Trophoblast cell (in vitro differentiated cells and primary cell): ENCODE measurements at regions not wholly inside any gene's neighbourhood (a gene's known extent, or its start where the extent isn't known, plus 50 kb on each side); places are given as distances from the start of the nearest gene placed in this dataset.
"Not testable (repeated sequence)": the region's sequence is repeated elsewhere in the genome, so short reads cannot be mapped to it uniquely, and the experiment has no call there.

Experiments used
- DNase-seq, 2 donors: peaks; one replicate each; pipeline ENCODE4 v3.0.0-alpha.2; 2016
- H2AFZ ChIP-seq: 2 replicates; pipeline ENCODE4 v1.6.1; 2013; ENCODE audit warnings: low read length, moderate library complexity, mild to moderate bottlenecking; ENCODE audit not compliant: insufficient read depth, poor library complexity
- H2AK5ac ChIP-seq: 2 replicates; pipeline ENCODE4 v1.6.1; 2013; ENCODE audit warnings: mild to moderate bottlenecking, low read length
- H2BK120ac ChIP-seq: 2 replicates; pipeline ENCODE4 v1.6.1; 2013; ENCODE audit warnings: low read length, mild to moderate bottlenecking, moderate library complexity; ENCODE audit not compliant: insufficient read depth, poor library complexity
- H2BK12ac ChIP-seq: 2 replicates; pipeline ENCODE4 v1.6.1; 2013; ENCODE audit warnings: mild to moderate bottlenecking, low read length, moderate library complexity
- H2BK5ac ChIP-seq: 2 replicates; pipeline ENCODE4 v1.6.1; 2013; ENCODE audit warnings: low read length, low read depth, moderate library complexity, mild to moderate bottlenecking; ENCODE audit not compliant: poor library complexity
- H3K14ac ChIP-seq: 2 replicates; pipeline ENCODE4 v1.6.1; 2013; ENCODE audit warnings: mild to moderate bottlenecking, low read length
- H3K18ac ChIP-seq: 2 replicates; pipeline ENCODE4 v1.6.1; 2013; ENCODE audit warnings: mild to moderate bottlenecking, low read length
- H3K23ac ChIP-seq: 2 replicates; pipeline ENCODE4 v1.6.1; 2013; ENCODE audit warnings: low read length
- H3K27ac ChIP-seq: 2 replicates; pipeline ENCODE4 v1.5.1; 2013; ENCODE audit warnings: low read depth, mild to moderate bottlenecking, inconsistent platforms, low read length, moderate library complexity
- H3K27me3 ChIP-seq: 2 replicates; pipeline ENCODE4 v1.6.1; 2013; ENCODE audit warnings: inconsistent platforms, mild to moderate bottlenecking, low read length, moderate library complexity; ENCODE audit not compliant: insufficient read depth
- H3K36me3 ChIP-seq, 2 experiments: 1 replicate in 1 of 2; 2 replicates in 1 of 2; pipeline ENCODE4 v1.6.1; 2013; ENCODE audit warnings: low read length in 2 of 2, mild to moderate bottlenecking in 2 of 2, moderate library complexity in 1 of 2; ENCODE audit not compliant: insufficient read depth in 2 of 2, control insufficient read depth in 1 of 2
- H3K4ac ChIP-seq: 2 replicates; pipeline ENCODE4 v1.6.1; 2013; ENCODE audit warnings: low read depth, mild to moderate bottlenecking, low read length, moderate library complexity
- H3K4me1 ChIP-seq, 2 experiments: 1 replicate in 1 of 2; 2 replicates in 1 of 2; pipeline ENCODE4 v1.6.1; 2013; ENCODE audit warnings: low read length in 2 of 2, mild to moderate bottlenecking in 2 of 2, moderate library complexity in 1 of 2; ENCODE audit not compliant: insufficient read depth in 2 of 2, control insufficient read depth in 1 of 2
- H3K4me2 ChIP-seq: 2 replicates; pipeline ENCODE4 v1.6.1; 2013; ENCODE audit warnings: inconsistent platforms, mild to moderate bottlenecking, low read length, moderate library complexity
- H3K4me3 ChIP-seq: 2 replicates; pipeline ENCODE4 v1.5.1; 2013; ENCODE audit warnings: mild to moderate bottlenecking, low read depth, low read length, inconsistent platforms
- H3K79me1 ChIP-seq: one replicate; pipeline ENCODE4 v1.6.1; 2013; ENCODE audit warnings: low read length
- H3K79me2 ChIP-seq: 2 replicates; pipeline ENCODE4 v1.6.1; 2013; ENCODE audit warnings: low read length, mild to moderate bottlenecking; ENCODE audit not compliant: control insufficient read depth, insufficient read depth, poor library complexity
- H3K9ac ChIP-seq: 2 replicates; pipeline ENCODE4 v1.6.1; 2013; ENCODE audit warnings: mild to moderate bottlenecking, low read length
- H3K9me3 ChIP-seq: 2 replicates; pipeline ENCODE4 v1.6.1; 2013; ENCODE audit warnings: low read depth, mild to moderate bottlenecking, control low read depth, inconsistent platforms, low read length; ENCODE audit not compliant: insufficient read depth
- H4K12ac ChIP-seq: 2 replicates; pipeline ENCODE4 v1.6.1; 2013; ENCODE audit warnings: low read depth, mild to moderate bottlenecking, low read length, moderate library complexity
- H4K8ac ChIP-seq: 2 replicates; pipeline ENCODE4 v1.6.1; 2013; ENCODE audit warnings: low read depth, mild to moderate bottlenecking, low read length, moderate library complexity
- H4K91ac ChIP-seq: one replicate; pipeline ENCODE4 v1.6.1; 2013; ENCODE audit warnings: low read depth, mild to moderate bottlenecking, low read length, moderate library complexity
- WGBS: extraction: QIAGEN DNeasy Blood & Tissue Kit; methylation state at CpG from one replicate; pipeline ENCODE4 v1.1.7; 2013; ENCODE audit warnings: missing lambda C conversion rate; ENCODE audit not compliant: insufficient read length, insufficient coverage; ENCODE audit errors: extremely low coverage; 5-methylcytosine and 5-hydroxymethylcytosine counted together

- H2AFZ ChIP-seq, H3K4me3 ChIP-seq, H3K27ac ChIP-seq, DNase-seq, H3K9ac ChIP-seq, H3K27me3 ChIP-seq, H2BK5ac ChIP-seq, H3K4me1 ChIP-seq, H2BK120ac ChIP-seq, H3K14ac ChIP-seq, H3K79me1 ChIP-seq, H3K79me2 ChIP-seq, H3K4ac ChIP-seq, H4K12ac ChIP-seq, H3K9me3 ChIP-seq, H3K4me2 ChIP-seq, H3K23ac ChIP-seq, H2BK12ac ChIP-seq, H4K91ac ChIP-seq, H3K18ac ChIP-seq, H4K8ac ChIP-seq, H2AK5ac ChIP-seq, H3K36me3 ChIP-seq: not testable (repeated sequence)
- no CpG with 5 or more reads among the region's 6 CpGs for WGBS
Measured at GRCh38 chr5:8563540-8563939, 694.6 kb downstream of the MTRR start.

GRCh38 chr5:8568858-8569257 lies 699.9 kb downstream of the MTRR start:
- Histone ChIP-seq H3K4ac (no peak overlapping the region), H3K4me1 (no peaks in the 10 kb centered on the region), H3K27me3 (no peaks in the 10 kb centered on the region), H4K91ac (no peak overlapping the region), H2BK12ac (no peak overlapping the region), H3K18ac (no peak overlapping the region), H2BK5ac (no peak overlapping the region), H3K9me3 (no peaks in the 10 kb centered on the region), H3K23ac (no peak overlapping the region), H2AK5ac (no peak overlapping the region), H4K12ac (no peak overlapping the region), H3K79me2 (no peaks in the 10 kb centered on the region), H3K27ac (no peak overlapping the region), H4K8ac (no peak overlapping the region), H2BK120ac (no peak overlapping the region), H3K4me2 (no peak overlapping the region), H3K36me3 (no peaks in the 10 kb centered on the region), H3K14ac (no peak overlapping the region), H2AFZ (no peak overlapping the region), H3K4me3 (no peak overlapping the region), H3K9ac (no peak overlapping the region), H3K79me1 (no peaks in the 10 kb centered on the region)
- DNase-seq: no peak
- WGBS: no CpG with 5 or more reads among the region's 6 CpGs

- Histone ChIP-seq H3K9me3 (no peaks in the 10 kb centered on the region), H3K23ac (no peak overlapping the region), H2BK120ac (no peak overlapping the region), H2BK12ac (no peak overlapping the region), H3K4ac (no peak overlapping the region), H3K18ac (no peak overlapping the region), H4K12ac (no peak overlapping the region), H3K79me1 (no peaks in the 10 kb centered on the region), H3K36me3 (no peaks in the 10 kb centered on the region), H4K8ac (no peak overlapping the region), H3K14ac (no peak overlapping the region), H3K4me3 (no peak overlapping the region), H3K9ac (no peak overlapping the region), H4K91ac (no peak overlapping the region), H2BK5ac (no peak overlapping the region), H3K79me2 (no peaks in the 10 kb centered on the region), H3K4me2 (no peak overlapping the region), H3K27me3 (no peaks in the 10 kb centered on the region), H3K4me1 (no peaks in the 10 kb centered on the region), H2AK5ac (no peak overlapping the region), H3K27ac (no peak overlapping the region), H2AFZ (no peak overlapping the region)
- no CpG with 5 or more reads among the region's 3 CpGs for WGBS
- no peak for DNase-seq
Measured at GRCh38 chr5:8570528-8570927, 701.6 kb downstream of the MTRR start.

DNA sequence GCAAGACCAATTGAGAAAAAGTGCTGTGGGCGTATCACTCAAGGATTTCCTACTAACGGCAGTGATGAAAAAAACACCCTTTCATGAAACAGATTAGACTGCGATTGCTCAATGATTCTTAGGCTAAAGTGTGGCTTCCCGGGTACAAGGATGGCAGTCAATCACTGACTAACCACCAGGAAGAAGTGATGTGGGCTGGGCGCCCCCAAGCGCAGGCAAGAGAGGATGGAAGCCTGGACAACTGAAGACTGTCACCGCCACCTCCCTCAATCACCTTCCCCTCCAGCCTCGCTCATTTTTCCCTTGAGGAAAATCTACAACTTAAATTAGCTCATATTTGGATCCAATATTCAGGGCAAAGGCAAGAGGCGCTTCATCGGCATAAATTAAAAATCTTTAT lies 707.2 kb downstream of the MTRR start:
- WGBS: no CpG with 5 or more reads among the region's 10 CpGs
- Histone ChIP-seq H2AK5ac (no peak overlapping the region), H3K27ac (no peak overlapping the region), H4K8ac (no peak overlapping the region), H3K4me1 (no peaks in the 10 kb centered on the region), H3K36me3 (no peaks in the 10 kb centered on the region), H3K79me1 (no peaks in the 10 kb centered on the region), H3K4me3 (no peak overlapping the region), H3K14ac (no peak overlapping the region), H3K18ac (no peak overlapping the region), H3K23ac (no peak overlapping the region), H3K4ac (no peak overlapping the region), H3K9me3 (no peaks in the 10 kb centered on the region), H3K79me2 (no peaks in the 10 kb centered on the region), H3K4me2 (no peak overlapping the region), H2BK12ac (no peak overlapping the region), H2BK120ac (no peak overlapping the region), H2AFZ (no peak overlapping the region), H4K91ac (no peak overlapping the region), H3K9ac (no peak overlapping the region), H2BK5ac (no peak overlapping the region), H3K27me3 (no peaks in the 10 kb centered on the region), H4K12ac (no peak overlapping the region)
- no peak for DNase-seq
